ENCODE measurements at regions not wholly inside any gene's neighbourhood (a gene's known extent, or its start where the extent isn't known, plus 50 kb on each side); places are given as distances from the start of the nearest gene placed in this dataset.

DNA sequence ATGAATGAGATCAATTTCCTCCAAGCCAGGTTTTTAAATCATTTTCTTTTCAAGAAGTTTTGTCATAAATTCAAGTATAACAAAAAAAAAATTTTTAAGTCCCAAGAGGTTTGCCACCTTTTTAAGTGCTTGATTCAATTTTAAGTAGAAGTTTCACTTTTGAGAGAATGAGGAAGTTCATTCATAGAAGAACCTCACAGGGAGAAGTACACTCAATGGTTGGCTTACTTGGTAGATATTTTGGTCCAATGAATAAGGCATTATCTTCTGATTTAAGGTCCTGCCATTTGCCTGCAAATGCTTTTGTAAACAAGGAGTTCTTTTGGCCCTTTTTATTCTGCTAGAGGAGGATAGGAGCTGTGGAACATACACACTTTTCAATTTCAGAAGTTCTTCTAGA lies 96.7 kb upstream of the NOVA1 start:
- H3K36me3 ChIP-seq (ENCODE audit: control insufficient read depth, insufficient read depth, low read length): no peaks in the 10 kb centered on the region
- no peak overlapping the region for H3K4me2 ChIP-seq (ENCODE audit: low read length)
- TF ChIP-seq, protein P1, sequence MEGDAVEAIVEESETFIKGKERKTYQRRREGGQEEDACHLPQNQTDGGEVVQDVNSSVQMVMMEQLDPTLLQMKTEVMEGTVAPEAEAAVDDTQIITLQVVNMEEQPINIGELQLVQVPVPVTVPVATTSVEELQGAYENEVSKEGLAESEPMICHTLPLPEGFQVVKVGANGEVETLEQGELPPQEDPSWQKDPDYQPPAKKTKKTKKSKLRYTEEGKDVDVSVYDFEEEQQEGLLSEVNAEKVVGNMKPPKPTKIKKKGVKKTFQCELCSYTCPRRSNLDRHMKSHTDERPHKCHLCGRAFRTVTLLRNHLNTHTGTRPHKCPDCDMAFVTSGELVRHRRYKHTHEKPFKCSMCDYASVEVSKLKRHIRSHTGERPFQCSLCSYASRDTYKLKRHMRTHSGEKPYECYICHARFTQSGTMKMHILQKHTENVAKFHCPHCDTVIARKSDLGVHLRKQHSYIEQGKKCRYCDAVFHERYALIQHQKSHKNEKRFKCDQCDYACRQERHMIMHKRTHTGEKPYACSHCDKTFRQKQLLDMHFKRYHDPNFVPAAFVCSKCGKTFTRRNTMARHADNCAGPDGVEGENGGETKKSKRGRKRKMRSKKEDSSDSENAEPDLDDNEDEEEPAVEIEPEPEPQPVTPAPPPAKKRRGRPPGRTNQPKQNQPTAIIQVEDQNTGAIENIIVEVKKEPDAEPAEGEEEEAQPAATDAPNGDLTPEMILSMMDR (IDR thresholded peaks at IDR 0.05): no peak
- no peak overlapping the region for H2AFZ ChIP-seq
- no peaks in the 10 kb centered on the region for H3K79me2 ChIP-seq
- no peaks in the 10 kb centered on the region for H3K27me3 ChIP-seq (ENCODE audit: control insufficient read depth, insufficient read depth, low read length)
- H3K4me3 ChIP-seq (ENCODE audit: low read depth, low read length): no peak overlapping the region
- H3K4me1 ChIP-seq: no peaks in the 10 kb centered on the region
- H3K9ac ChIP-seq: no peak overlapping the region
- no peaks in the 10 kb centered on the region for H3K9me3 ChIP-seq (ENCODE audit: control insufficient read depth, low read length)
- H3K27ac ChIP-seq: no peak overlapping the region

DNA sequence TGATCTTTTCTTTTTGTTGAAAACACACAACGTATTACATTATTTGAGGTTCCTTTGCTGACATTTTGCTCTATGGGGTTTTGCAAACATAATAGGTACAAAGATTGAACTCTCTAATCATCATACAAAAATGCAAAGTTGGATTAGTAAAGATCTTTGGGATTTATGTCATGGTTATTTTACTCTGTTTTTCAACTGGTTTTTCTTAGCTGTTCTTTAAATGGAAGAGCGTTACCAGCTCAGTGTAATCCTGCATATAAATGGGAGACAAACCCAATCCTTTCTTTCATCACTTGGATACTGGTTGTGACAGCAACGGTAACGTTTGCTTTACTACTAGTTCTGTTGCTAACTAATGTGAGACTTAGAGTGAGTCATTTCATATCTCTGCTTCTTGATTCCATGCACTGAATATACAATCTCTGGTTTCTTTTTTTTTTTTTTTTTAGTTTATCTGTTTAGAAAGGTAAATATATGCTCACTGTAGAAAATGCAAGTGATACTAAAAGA lies 104.9 kb upstream of the NOVA1 start:
- no peak overlapping the region for H3K4me2 ChIP-seq (ENCODE audit: low read length)
- H3K36me3 ChIP-seq (ENCODE audit: control insufficient read depth, insufficient read depth, low read length): no peaks in the 10 kb centered on the region
- H3K9me3 ChIP-seq (ENCODE audit: control insufficient read depth, low read length): no peaks in the 10 kb centered on the region
- TF ChIP-seq, protein P1 (IDR thresholded peaks at IDR 0.05): no peak
- H3K27ac ChIP-seq: no peak overlapping the region
- H3K27me3 ChIP-seq (ENCODE audit: control insufficient read depth, insufficient read depth, low read length): no peaks in the 10 kb centered on the region
- H3K4me3 ChIP-seq (ENCODE audit: low read depth, low read length): no peak overlapping the region
- no peaks in the 10 kb centered on the region for H3K4me1 ChIP-seq
- no peak overlapping the region for H2AFZ ChIP-seq
- no peak overlapping the region for H3K9ac ChIP-seq
- H3K79me2 ChIP-seq: no peaks in the 10 kb centered on the region

DNA sequence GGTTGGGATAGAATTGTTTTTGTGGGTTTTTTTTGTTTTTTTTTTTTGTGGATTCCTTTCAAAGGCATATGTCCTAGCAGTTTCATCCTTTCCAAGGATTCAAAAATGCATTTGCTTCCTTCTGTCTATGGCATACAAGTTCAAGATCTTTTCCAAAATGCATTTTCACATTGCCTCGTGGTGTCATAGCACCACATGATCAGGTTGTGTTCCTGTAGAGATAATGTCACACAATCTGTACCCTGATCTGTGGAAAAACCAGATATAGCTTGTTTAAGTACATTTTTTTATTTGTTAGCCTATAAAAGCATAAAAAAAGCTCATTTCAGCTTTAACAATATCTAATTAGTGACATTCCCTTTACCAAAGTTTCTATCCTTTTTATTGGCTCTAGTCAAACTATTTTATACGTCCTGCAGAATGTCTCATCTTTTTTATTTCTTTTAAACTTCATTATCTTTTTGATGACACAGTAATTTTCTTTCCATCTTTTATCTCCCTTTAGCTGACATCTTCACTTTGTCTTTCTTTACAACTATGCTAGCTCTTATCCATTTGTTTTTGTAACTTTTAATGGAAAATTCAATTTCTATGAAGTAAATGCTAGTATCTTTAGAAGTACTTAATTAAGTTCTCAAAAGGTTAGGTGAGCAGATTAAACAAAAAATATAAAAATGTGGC lies 106.0 kb upstream of the NOVA1 start:
- no peak overlapping the region for H3K4me2 ChIP-seq (ENCODE audit: low read length)

GRCh38 chr14:26707234-26707633 lies 109.4 kb upstream of the NOVA1 start:
- Histone ChIP-seq H3K4me2 (ENCODE audit: low read length) (no peak overlapping the region), H3K4me1 (no peaks in the 10 kb centered on the region), H3K27me3 (ENCODE audit: control insufficient read depth, insufficient read depth, low read length) (no peaks in the 10 kb centered on the region), H3K4me3 (ENCODE audit: low read depth, low read length) (no peak overlapping the region), H3K9ac (no peak overlapping the region), H3K36me3 (ENCODE audit: control insufficient read depth, insufficient read depth, low read length) (no peaks in the 10 kb centered on the region), H3K9me3 (ENCODE audit: control insufficient read depth, low read length) (no peaks in the 10 kb centered on the region), H2AFZ (no peak overlapping the region), H3K79me2 (no peaks in the 10 kb centered on the region), H3K27ac (no peak overlapping the region)
- TF ChIP-seq, protein P1 (IDR thresholded peaks at IDR 0.05): no peak

More for the DNA sequence above, 106.0 kb upstream of the NOVA1 start:
- no peaks in the 10 kb centered on the region for H3K9me3 ChIP-seq (ENCODE audit: control insufficient read depth, low read length)
- no peak overlapping the region for H3K9ac ChIP-seq
- TF ChIP-seq, protein P1 (IDR thresholded peaks at IDR 0.05): no peak
- no peak overlapping the region for H2AFZ ChIP-seq
- no peaks in the 10 kb centered on the region for H3K36me3 ChIP-seq (ENCODE audit: control insufficient read depth, insufficient read depth, low read length)
- H3K4me1 ChIP-seq: no peaks in the 10 kb centered on the region
- H3K79me2 ChIP-seq: no peaks in the 10 kb centered on the region
- no peak overlapping the region for H3K27ac ChIP-seq
- H3K27me3 ChIP-seq (ENCODE audit: control insufficient read depth, insufficient read depth, low read length): no peaks in the 10 kb centered on the region
- H3K4me3 ChIP-seq (ENCODE audit: low read depth, low read length): no peak overlapping the region

DNA sequence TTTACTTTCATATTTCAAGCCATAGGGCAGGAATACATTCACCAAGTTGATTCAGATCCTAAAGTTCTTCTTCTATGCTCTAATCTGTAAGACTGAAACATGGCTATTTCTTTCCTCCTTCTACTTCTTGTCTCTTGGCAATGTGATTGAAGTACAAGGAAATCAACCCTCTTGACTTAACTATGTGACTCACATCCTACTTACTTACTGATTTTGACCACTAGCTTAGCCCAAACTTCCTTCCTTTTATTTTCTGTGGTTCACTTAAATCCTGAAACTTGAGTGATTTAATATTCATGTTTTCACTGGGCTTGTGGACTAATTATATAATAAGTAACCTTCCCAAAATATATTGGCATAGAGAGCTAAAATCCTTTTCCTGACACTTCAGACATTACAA lies 111.2 kb upstream of the NOVA1 start:
- no peaks in the 10 kb centered on the region for H3K4me1 ChIP-seq
- H3K9me3 ChIP-seq (ENCODE audit: control insufficient read depth, low read length): no peaks in the 10 kb centered on the region
- H3K4me3 ChIP-seq (ENCODE audit: low read depth, low read length): no peak overlapping the region
- H3K27ac ChIP-seq: no peak overlapping the region
- H3K9ac ChIP-seq: no peak overlapping the region
- TF ChIP-seq, protein P1 (IDR thresholded peaks at IDR 0.05): no peak
- H2AFZ ChIP-seq: no peak overlapping the region
- no peaks in the 10 kb centered on the region for H3K36me3 ChIP-seq (ENCODE audit: control insufficient read depth, insufficient read depth, low read length)
- no peaks in the 10 kb centered on the region for H3K27me3 ChIP-seq (ENCODE audit: control insufficient read depth, insufficient read depth, low read length)
- no peak overlapping the region for H3K4me2 ChIP-seq (ENCODE audit: low read length)
- H3K79me2 ChIP-seq: no peaks in the 10 kb centered on the region

Measured in parathyroid adenoma (tissue), 2 donors.